ENCODE measurements at regions not wholly inside any gene's neighbourhood (a gene's known extent, or its start where the extent isn't known, plus 50 kb on each side); places are given as distances from the start of the nearest gene placed in this dataset.

GRCh38 chr12:131494741-131495524 lies 216.0 kb upstream of the SFSWAP start:
- no peak for DNase-seq (ENCODE audit: insufficient read length)
- no peak for FAIRE-seq
- TF ChIP-seq POLR2A (IDR thresholded peaks at IDR 0.05; ENCODE audit: low read depth, low read length) (no peak), POLR2AphosphoS5 (IDR thresholded peaks at IDR 0.05; ENCODE audit: low read depth, low read length) (no peak), TAF1 (IDR thresholded peaks at IDR 0.05; ENCODE audit: borderline replicate concordance, low read depth, low read length) (no peak)

- FAIRE-seq (no peak), DNase-seq (ENCODE audit: insufficient read length) (no peak)
- TF ChIP-seq POLR2A (IDR thresholded peaks at IDR 0.05; ENCODE audit: low read depth, low read length) (no peak), POLR2AphosphoS5 (IDR thresholded peaks at IDR 0.05; ENCODE audit: low read depth, low read length) (no peak), TAF1 (IDR thresholded peaks at IDR 0.05; ENCODE audit: borderline replicate concordance, low read depth, low read length) (no peak)
These were observed 212.9 kb upstream of the SFSWAP start for GRCh38 chr12:131497966-131498365.

DNA sequence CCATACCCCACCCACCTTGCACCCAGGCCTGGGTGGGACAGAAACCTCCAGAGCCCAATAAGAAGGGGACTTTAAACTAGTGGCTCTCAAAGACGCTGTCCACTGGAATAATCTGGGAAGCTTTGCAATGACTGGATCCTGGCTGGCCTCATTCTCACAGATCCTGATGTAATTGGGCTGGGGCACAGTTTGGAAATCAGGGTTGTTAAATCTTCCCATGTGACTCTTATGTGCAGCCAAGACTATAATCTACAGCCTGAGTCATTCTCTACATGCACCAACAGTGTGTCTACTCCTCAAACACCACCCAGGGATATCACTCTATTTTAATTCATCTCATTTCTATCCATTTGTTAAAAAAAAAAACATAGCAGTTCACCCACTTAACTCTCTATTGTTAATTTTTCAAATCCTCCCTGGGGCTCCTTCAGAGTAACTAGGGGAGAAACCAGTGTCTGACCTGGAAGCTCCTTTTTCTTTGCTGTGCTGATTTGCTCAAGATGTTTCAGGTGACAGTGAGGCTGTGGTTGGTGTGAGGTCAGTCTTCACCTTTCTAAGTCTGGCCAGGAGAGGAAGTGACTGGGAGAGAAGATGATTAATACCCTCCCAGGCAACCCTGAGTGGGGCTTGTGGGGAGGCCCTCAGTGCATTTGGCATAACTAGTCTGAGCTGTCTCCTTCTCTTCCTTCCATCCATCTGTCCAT lies 211.6 kb upstream of the SFSWAP start:
- FAIRE-seq = no peak
- TF ChIP-seq POLR2A (IDR thresholded peaks at IDR 0.05; ENCODE audit: low read depth, low read length) (no peak), TAF1 (IDR thresholded peaks at IDR 0.05; ENCODE audit: borderline replicate concordance, low read depth, low read length) (no peak), POLR2AphosphoS5 (IDR thresholded peaks at IDR 0.05; ENCODE audit: low read depth, low read length) (no peak)
- DNase-seq (ENCODE audit: insufficient read length) = no peak

GRCh38 chr12:131499864-131500190 lies 211.1 kb upstream of the SFSWAP start:
- TF ChIP-seq POLR2AphosphoS5 (IDR thresholded peaks at IDR 0.05; ENCODE audit: low read depth, low read length) = no peak
- no peak for TF ChIP-seq TAF1 (IDR thresholded peaks at IDR 0.05; ENCODE audit: borderline replicate concordance, low read depth, low read length)
- no peak for TF ChIP-seq POLR2A (IDR thresholded peaks at IDR 0.05; ENCODE audit: low read depth, low read length)
- FAIRE-seq (no peak), DNase-seq (ENCODE audit: insufficient read length) (no peak)

DNA sequence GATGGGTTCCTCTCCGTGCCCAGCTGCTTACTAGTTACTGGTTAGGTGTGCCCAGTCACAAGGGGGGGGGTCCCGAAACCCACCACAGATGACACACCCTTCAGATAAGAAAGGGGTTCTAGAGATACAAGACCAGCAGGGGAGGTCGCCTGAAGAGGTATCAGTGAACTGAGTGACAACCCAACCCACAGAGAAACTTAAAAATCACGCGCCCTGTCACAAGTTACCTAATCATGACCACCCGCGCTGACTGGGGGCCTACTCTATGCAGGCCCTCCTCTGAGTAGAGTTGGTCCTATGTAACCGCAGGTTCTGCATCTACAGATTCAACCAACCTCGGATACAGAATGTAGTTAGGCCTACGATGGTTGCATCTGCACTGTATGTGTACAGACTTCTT lies 210.3 kb upstream of the SFSWAP start:
- DNase-seq (ENCODE audit: insufficient read length) (no peak), FAIRE-seq (no peak)
- TF ChIP-seq POLR2A (IDR thresholded peaks at IDR 0.05; ENCODE audit: low read depth, low read length) (no peak), POLR2AphosphoS5 (IDR thresholded peaks at IDR 0.05; ENCODE audit: low read depth, low read length) (no peak), TAF1 (IDR thresholded peaks at IDR 0.05; ENCODE audit: borderline replicate concordance, low read depth, low read length) (no peak)

- FAIRE-seq (no peak), DNase-seq (ENCODE audit: insufficient read length) (no peak)
- TF ChIP-seq POLR2A (IDR thresholded peaks at IDR 0.05; ENCODE audit: low read depth, low read length) (no peak), TAF1 (IDR thresholded peaks at IDR 0.05; ENCODE audit: borderline replicate concordance, low read depth, low read length) (no peak), POLR2AphosphoS5 (IDR thresholded peaks at IDR 0.05; ENCODE audit: low read depth, low read length) (no peak)
These were observed 205.3 kb upstream of the SFSWAP start for GRCh38 chr12:131505561-131505960.

GRCh38 chr12:131506426-131506825 lies 204.5 kb upstream of the SFSWAP start:
- FAIRE-seq (no peak), DNase-seq (ENCODE audit: insufficient read length) (no peak)
- TF ChIP-seq POLR2AphosphoS5 (IDR thresholded peaks at IDR 0.05; ENCODE audit: low read depth, low read length) (no peak), POLR2A (IDR thresholded peaks at IDR 0.05; ENCODE audit: low read depth, low read length) (no peak), TAF1 (IDR thresholded peaks at IDR 0.05; ENCODE audit: borderline replicate concordance, low read depth, low read length) (no peak)

GRCh38 chr12:131507094-131507493 lies 203.8 kb upstream of the SFSWAP start:
- no peak for TF ChIP-seq POLR2A (IDR thresholded peaks at IDR 0.05; ENCODE audit: low read depth, low read length)
- no peak for TF ChIP-seq POLR2AphosphoS5 (IDR thresholded peaks at IDR 0.05; ENCODE audit: low read depth, low read length)
- no peak for TF ChIP-seq TAF1 (IDR thresholded peaks at IDR 0.05; ENCODE audit: borderline replicate concordance, low read depth, low read length)
- DNase-seq (ENCODE audit: insufficient read length) (no peak), FAIRE-seq (no peak)

DNA sequence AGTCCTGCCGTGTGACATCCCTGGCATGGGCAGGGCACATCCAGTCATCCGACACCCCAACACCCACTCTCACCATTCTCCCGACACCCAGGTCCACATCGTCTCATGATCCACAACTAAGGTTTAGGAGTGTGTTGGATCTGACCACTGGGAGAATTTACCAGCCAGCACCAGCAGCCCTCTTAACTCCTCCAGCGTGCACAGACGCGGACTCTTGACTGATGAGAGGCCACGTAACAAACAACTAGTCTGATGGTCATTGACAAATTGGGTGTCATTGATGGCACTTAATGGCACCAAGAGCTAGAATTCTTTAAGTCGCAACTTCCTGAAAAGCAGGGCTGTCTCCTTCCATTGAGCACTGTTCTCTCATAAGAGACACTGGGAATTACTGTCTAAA lies 203.0 kb upstream of the SFSWAP start:
- FAIRE-seq = no peak
- no peak for DNase-seq (ENCODE audit: insufficient read length)
- TF ChIP-seq TAF1 (IDR thresholded peaks at IDR 0.05; ENCODE audit: borderline replicate concordance, low read depth, low read length) (no peak), POLR2A (IDR thresholded peaks at IDR 0.05; ENCODE audit: low read depth, low read length) (no peak), POLR2AphosphoS5 (IDR thresholded peaks at IDR 0.05; ENCODE audit: low read depth, low read length) (no peak)

GRCh38 chr12:131509701-131510100 lies 201.2 kb upstream of the SFSWAP start:
- TF ChIP-seq TAF1 (IDR thresholded peaks at IDR 0.05; ENCODE audit: borderline replicate concordance, low read depth, low read length) = no peak
- TF ChIP-seq POLR2AphosphoS5 (IDR thresholded peaks at IDR 0.05; ENCODE audit: low read depth, low read length) = no peak
- no peak for TF ChIP-seq POLR2A (IDR thresholded peaks at IDR 0.05; ENCODE audit: low read depth, low read length)
- DNase-seq (ENCODE audit: insufficient read length) (no peak), FAIRE-seq (no peak)

GRCh38 chr12:131510431-131510830 lies 200.5 kb upstream of the SFSWAP start:
- TF ChIP-seq POLR2AphosphoS5 (IDR thresholded peaks at IDR 0.05; ENCODE audit: low read depth, low read length) = no peak
- no peak for TF ChIP-seq POLR2A (IDR thresholded peaks at IDR 0.05; ENCODE audit: low read depth, low read length)
- TF ChIP-seq TAF1 (IDR thresholded peaks at IDR 0.05; ENCODE audit: borderline replicate concordance, low read depth, low read length) = no peak
- FAIRE-seq (no peak), DNase-seq (ENCODE audit: insufficient read length) (no peak)

GRCh38 chr12:131511391-131511802 lies 199.5 kb upstream of the SFSWAP start:
- peak; percentile 69 for DNase-seq (ENCODE audit: insufficient read length)
- TF ChIP-seq POLR2A (IDR thresholded peaks at IDR 0.05; ENCODE audit: low read depth, low read length) (peak; percentile 82), TAF1 (IDR thresholded peaks at IDR 0.05; ENCODE audit: borderline replicate concordance, low read depth, low read length) (peak; percentile 97), POLR2AphosphoS5 (IDR thresholded peaks at IDR 0.05; ENCODE audit: low read depth, low read length) (peak; percentile 85)
- peak; percentile 88 for FAIRE-seq

Measured in GM12892 (cell line).